GM12878 (cell line): ENCODE measurements at regions not wholly inside any gene's neighbourhood (a gene's known extent, or its start where the extent isn't known, plus 50 kb on each side); places are given as distances from the start of the nearest gene placed in this dataset.

ENCODE experiments used
- ATAC-seq: fragments of 200-7000 bp; cut with Tn5 transposase; 3 replicates; pipeline ENCODE4 v1.9.1; 2020; ENCODE audit warnings: mild to moderate bottlenecking, moderate library complexity
- BruUV-seq: library from RNA; stranded (reverse); fragments of 400-500 nt; replicated peaks from 2 replicates; lab custom pipeline; 2021; lab: Mats Ljungman, UMichigan
- CTCF ChIA-PET: fragments of 300-600 bp; sonication (Branson Sonifier 250); formaldehyde crosslinking; extraction: SDS; loops from one replicate; lab custom pipeline; 2021; ENCODE audit warnings: inconsistent platforms; lab: Yijun Ruan, JAX
- POLR2A ChIA-PET: fragments of 350-600 bp; formaldehyde crosslinking; extraction: SDS; loops from one replicate; lab custom pipeline; 2021; ENCODE audit warnings: inconsistent platforms; lab: Charles Lee
- RAD21 ChIA-PET: fragments of 300-600 bp; sonication (Branson Sonifier 250); formaldehyde crosslinking; loops from one replicate; lab custom pipeline; 2023; ENCODE audit warnings: antibody characterized with exemption; ENCODE audit not compliant: unreplicated experiment; lab: Charles Lee
- SMC1A ChIA-PET: fragments of 300-600 bp; sonication (Branson Sonifier 250); formaldehyde crosslinking; loops from one replicate; lab custom pipeline; 2023; ENCODE audit not compliant: unreplicated experiment, uncharacterized antibody; lab: Charles Lee
- DNase-seq: peaks from one replicate; pipeline ENCODE4 v3.0.0-alpha.2; 2011; ENCODE audit warnings: low read depth, low spot score
- FAIRE-seq: peaks from 3 replicates; lab custom pipeline; 2011; peaks lifted over from hg19 to GRCh38; lab: Jason Lieb, UNC
- H2AFZ ChIP-seq: 2 replicates; pipeline ENCODE4 v1.6.0; 2011; ENCODE audit warnings: low read depth, low read length, control low read depth; ENCODE audit not compliant: control insufficient read depth
- H3K27ac ChIP-seq: 2 replicates; pipeline ENCODE4 v1.5.1; 2011; ENCODE audit warnings: control low read depth; ENCODE audit not compliant: control insufficient read depth, insufficient read depth
- H3K27me3 ChIP-seq, 2 experiments: replicated peaks in 1 of 2; 2 replicates each; pipeline versions ENCODE4 v1.6.0 to v1.6.1; 2011; ENCODE audit warnings: low read length in 1 of 2; ENCODE audit not compliant: control insufficient read depth in 2 of 2, insufficient read depth in 2 of 2
- H3K36me3 ChIP-seq, 2 experiments: 2 replicates each; pipeline ENCODE4 v1.5.1; 2011; ENCODE audit warnings: low read length in 1 of 2; ENCODE audit not compliant: control insufficient read depth in 2 of 2, insufficient read depth in 2 of 2
- H3K4me1 ChIP-seq: 2 replicates; pipeline ENCODE4 v1.6.1; 2011; ENCODE audit warnings: mild to moderate bottlenecking, low read length, moderate library complexity, mixed read lengths; ENCODE audit not compliant: control insufficient read depth, insufficient read depth
- H3K4me2 ChIP-seq: 2 replicates; pipeline ENCODE4 v1.6.0; 2011; ENCODE audit warnings: control low read depth; ENCODE audit not compliant: control insufficient read depth, insufficient read depth
- H3K4me3 ChIP-seq: fragments of 200-600 bp; sonication (generic); 2 replicates; pipeline ENCODE4 v1.5.1; 2016
- H3K79me2 ChIP-seq: 2 replicates; pipeline ENCODE4 v1.6.0; 2011; ENCODE audit warnings: low read length; ENCODE audit not compliant: control insufficient read depth, insufficient read depth
- H3K9ac ChIP-seq: 2 replicates; pipeline ENCODE4 v1.8.0; 2011; ENCODE audit warnings: low read length, control low read depth, mixed read lengths; ENCODE audit not compliant: control insufficient read depth, insufficient read depth
- H3K9me3 ChIP-seq: replicated peaks from 3 replicates; pipeline ENCODE4 v1.5.1; 2011; ENCODE audit warnings: mild to moderate bottlenecking, low read length; ENCODE audit not compliant: control insufficient read depth, insufficient read depth
- H4K20me1 ChIP-seq: 2 replicates; pipeline ENCODE4 v1.6.0; 2011; ENCODE audit not compliant: control insufficient read depth, insufficient read depth
- BHLHE40 ChIP-seq, 2 experiments: fragments of 450-650 bp in 1 of 2; IDR thresholded peaks; 2 replicates each; pipeline ENCODE4 v1.6.1; 2011 to 2017; ENCODE audit warnings: low read depth in 2 of 2, borderline replicate concordance in 1 of 2, improper control_type of control experiment in 1 of 2, low read length in 1 of 2, mild to moderate bottlenecking in 1 of 2
- BRCA1 ChIP-seq: IDR thresholded peaks from 2 replicates; pipeline ENCODE4 v1.6.1; 2011; ENCODE audit warnings: low read depth, low read length, improper control_type of control experiment
- CBFB ChIP-seq: IDR thresholded peaks from 2 replicates; pipeline ENCODE4 v1.6.1; 2016; ENCODE audit warnings: antibody characterized with exemption, low read depth
- CHD1 ChIP-seq: IDR thresholded peaks from 2 replicates; pipeline ENCODE4 v1.6.1; 2012; ENCODE audit warnings: low read depth, low read length, improper control_type of control experiment
- EP300 ChIP-seq, 2 experiments: fragments of 150-350 bp in 1 of 2; IDR thresholded peaks; 2 replicates each; pipeline ENCODE4 v1.6.1; 2011 to 2012; ENCODE audit warnings: low read depth in 2 of 2, low read length in 2 of 2, borderline replicate concordance in 1 of 2, improper control_type of control experiment in 1 of 2, inconsistent platforms in 1 of 2; ENCODE audit not compliant: control insufficient read depth in 1 of 2
- JUND ChIP-seq: IDR thresholded peaks from 2 replicates; pipeline ENCODE4 v1.6.1; 2012; ENCODE audit warnings: low read depth, mild to moderate bottlenecking, low read length, improper control_type of control experiment, moderate library complexity
- MXI1 ChIP-seq: fragments of 150-350 bp; IDR thresholded peaks from 2 replicates; pipeline ENCODE4 v1.6.1; 2011; ENCODE audit warnings: low read depth, mild to moderate bottlenecking, inconsistent platforms, low read length, improper control_type of control experiment
- NFXL1 ChIP-seq: fragments of 450-650 bp; IDR thresholded peaks from 2 replicates; pipeline ENCODE4 v1.6.1; 2017; ENCODE audit warnings: antibody characterized with exemption, mild to moderate bottlenecking, borderline replicate concordance
- NFYB ChIP-seq: IDR thresholded peaks from 2 replicates; pipeline ENCODE4 v1.6.1; 2011; ENCODE audit warnings: low read depth, mild to moderate bottlenecking, low read length, improper control_type of control experiment, moderate library complexity; ENCODE audit not compliant: insufficient read depth
- NR2F1 ChIP-seq: fragments of 450-650 bp; conservative IDR thresholded peaks from 2 replicates; pipeline ENCODE4 v1.6.1; 2017; ENCODE audit warnings: mild to moderate bottlenecking
- PML ChIP-seq: IDR thresholded peaks from 2 replicates; pipeline ENCODE4 v1.6.1; 2012; ENCODE audit warnings: low read length, inconsistent platforms
- SMAD1 ChIP-seq: fragments of 450-650 bp; IDR thresholded peaks from 2 replicates; pipeline ENCODE4 v1.6.1; 2018; ENCODE audit warnings: mild to moderate bottlenecking, low read depth; ENCODE audit not compliant: partially characterized antibody
- TAF1 ChIP-seq: IDR thresholded peaks from 2 replicates; pipeline ENCODE4 v1.6.1; 2011; ENCODE audit warnings: mild to moderate bottlenecking, low read depth, low read length, borderline replicate concordance
- TBL1XR1 ChIP-seq: IDR thresholded peaks from 2 replicates; pipeline ENCODE4 v1.6.1; 2012; ENCODE audit warnings: low read depth, low read length, improper control_type of control experiment
- WGBS: methylation state at CpG from one replicate; pipeline ENCODE4 v1.1.6; 2016; ENCODE audit warnings: low lambda C conversion rate; ENCODE audit not compliant: insufficient replicate concordance, insufficient coverage; ENCODE audit errors: missing lambda C conversion rate; 5-methylcytosine and 5-hydroxymethylcytosine counted together
- in situ Hi-C: fragments of 300-500 bp; cut with MboI; formaldehyde crosslinking; loops from 9 replicates; pipeline ENCODE4 v1.14.3; 2018; ENCODE audit warnings: mixed read lengths
- intact Hi-C: fragments of 100-400 bp; cut with micrococcal nuclease; formaldehyde crosslinking; loops from one replicate; pipeline ENCODE4 v1.14.2; 2022; ENCODE audit not compliant: unreplicated experiment
- TF ChIP-seq, protein P1 (sequence below): fragments of 450-650 bp; formaldehyde crosslinking; IDR thresholded peaks from 2 replicates; pipeline ENCODE4 v1.4.0; 2020; ENCODE audit warnings: mild to moderate bottlenecking, moderate library complexity
- TF ChIP-seq, protein P2 (sequence below): fragments of 450-650 bp; formaldehyde crosslinking; IDR thresholded peaks from 2 replicates; pipeline ENCODE4 v1.5.0; 2022; ENCODE audit warnings: mild to moderate bottlenecking, missing genetic modification characterization

GRCh38 chr14:106500571-106500970 is 974.2 kb downstream of the TMEM121 start:
- RAD21 ChIA-PET, result no interaction called here
- Histone ChIP-seq H4K20me1 (no peaks in the 10 kb centered on the region), H3K4me2 (no peak overlapping the region), H3K27ac (no peak overlapping the region), H2AFZ (no peak overlapping the region), H3K36me3 (no peaks in the 10 kb centered on the region), H3K4me1 (no peaks in the 10 kb centered on the region), H3K9me3 (no peaks in the 10 kb centered on the region), H3K9ac (no peak overlapping the region), H3K79me2 (no peaks in the 10 kb centered on the region), H3K27me3 (peaks cover 0 to 5% of the 10 kb centered on the region in 2 experiments; a peak in 2 of 4 replicates), H3K4me3 (no peak overlapping the region)
- BruUV-seq, result no TSS peak
- no peak for TF ChIP-seq EP300 (IDR thresholded peaks at IDR 0.05; ENCODE audit: borderline replicate concordance in 1 of 2, control insufficient read depth in 1 of 2, low read depth in 2 of 2, low read length in 2 of 2)
- TF ChIP-seq NFYB, result no peak
- no peak for TF ChIP-seq MXI1
- TF ChIP-seq, protein P1, sequence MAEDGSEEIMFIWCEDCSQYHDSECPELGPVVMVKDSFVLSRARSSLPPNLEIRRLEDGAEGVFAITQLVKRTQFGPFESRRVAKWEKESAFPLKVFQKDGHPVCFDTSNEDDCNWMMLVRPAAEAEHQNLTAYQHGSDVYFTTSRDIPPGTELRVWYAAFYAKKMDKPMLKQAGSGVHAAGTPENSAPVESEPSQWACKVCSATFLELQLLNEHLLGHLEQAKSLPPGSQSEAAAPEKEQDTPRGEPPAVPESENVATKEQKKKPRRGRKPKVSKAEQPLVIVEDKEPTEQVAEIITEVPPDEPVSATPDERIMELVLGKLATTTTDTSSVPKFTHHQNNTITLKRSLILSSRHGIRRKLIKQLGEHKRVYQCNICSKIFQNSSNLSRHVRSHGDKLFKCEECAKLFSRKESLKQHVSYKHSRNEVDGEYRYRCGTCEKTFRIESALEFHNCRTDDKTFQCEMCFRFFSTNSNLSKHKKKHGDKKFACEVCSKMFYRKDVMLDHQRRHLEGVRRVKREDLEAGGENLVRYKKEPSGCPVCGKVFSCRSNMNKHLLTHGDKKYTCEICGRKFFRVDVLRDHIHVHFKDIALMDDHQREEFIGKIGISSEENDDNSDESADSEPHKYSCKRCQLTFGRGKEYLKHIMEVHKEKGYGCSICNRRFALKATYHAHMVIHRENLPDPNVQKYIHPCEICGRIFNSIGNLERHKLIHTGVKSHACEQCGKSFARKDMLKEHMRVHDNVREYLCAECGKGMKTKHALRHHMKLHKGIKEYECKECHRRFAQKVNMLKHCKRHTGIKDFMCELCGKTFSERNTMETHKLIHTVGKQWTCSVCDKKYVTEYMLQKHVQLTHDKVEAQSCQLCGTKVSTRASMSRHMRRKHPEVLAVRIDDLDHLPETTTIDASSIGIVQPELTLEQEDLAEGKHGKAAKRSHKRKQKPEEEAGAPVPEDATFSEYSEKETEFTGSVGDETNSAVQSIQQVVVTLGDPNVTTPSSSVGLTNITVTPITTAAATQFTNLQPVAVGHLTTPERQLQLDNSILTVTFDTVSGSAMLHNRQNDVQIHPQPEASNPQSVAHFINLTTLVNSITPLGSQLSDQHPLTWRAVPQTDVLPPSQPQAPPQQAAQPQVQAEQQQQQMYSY (CRISPR knock-in tag), result no peak
- TF ChIP-seq CHD1, result no peak
- no peak for TF ChIP-seq PML
- no peak for TF ChIP-seq BHLHE40 (IDR thresholded peaks at IDR 0.05; ENCODE audit: borderline replicate concordance in 1 of 2, low read depth in 2 of 2, low read length in 1 of 2)
- no peak for TF ChIP-seq NFXL1
- TF ChIP-seq NR2F1, result no peak
- no peak for TF ChIP-seq BRCA1
- TF ChIP-seq SMAD1, result no peak
- no peak for TF ChIP-seq JUND
- TF ChIP-seq, protein P2, sequence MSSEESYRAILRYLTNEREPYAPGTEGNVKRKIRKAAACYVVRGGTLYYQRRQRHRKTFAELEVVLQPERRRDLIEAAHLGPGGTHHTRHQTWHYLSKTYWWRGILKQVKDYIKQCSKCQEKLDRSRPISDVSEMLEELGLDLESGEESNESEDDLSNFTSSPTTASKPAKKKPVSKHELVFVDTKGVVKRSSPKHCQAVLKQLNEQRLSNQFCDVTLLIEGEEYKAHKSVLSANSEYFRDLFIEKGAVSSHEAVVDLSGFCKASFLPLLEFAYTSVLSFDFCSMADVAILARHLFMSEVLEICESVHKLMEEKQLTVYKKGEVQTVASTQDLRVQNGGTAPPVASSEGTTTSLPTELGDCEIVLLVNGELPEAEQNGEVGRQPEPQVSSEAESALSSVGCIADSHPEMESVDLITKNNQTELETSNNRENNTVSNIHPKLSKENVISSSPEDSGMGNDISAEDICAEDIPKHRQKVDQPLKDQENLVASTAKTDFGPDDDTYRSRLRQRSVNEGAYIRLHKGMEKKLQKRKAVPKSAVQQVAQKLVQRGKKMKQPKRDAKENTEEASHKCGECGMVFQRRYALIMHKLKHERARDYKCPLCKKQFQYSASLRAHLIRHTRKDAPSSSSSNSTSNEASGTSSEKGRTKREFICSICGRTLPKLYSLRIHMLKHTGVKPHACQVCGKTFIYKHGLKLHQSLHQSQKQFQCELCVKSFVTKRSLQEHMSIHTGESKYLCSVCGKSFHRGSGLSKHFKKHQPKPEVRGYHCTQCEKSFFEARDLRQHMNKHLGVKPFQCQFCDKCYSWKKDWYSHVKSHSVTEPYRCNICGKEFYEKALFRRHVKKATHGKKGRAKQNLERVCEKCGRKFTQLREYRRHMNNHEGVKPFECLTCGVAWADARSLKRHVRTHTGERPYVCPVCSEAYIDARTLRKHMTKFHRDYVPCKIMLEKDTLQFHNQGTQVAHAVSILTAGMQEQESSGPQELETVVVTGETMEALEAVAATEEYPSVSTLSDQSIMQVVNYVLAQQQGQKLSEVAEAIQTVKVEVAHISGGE (CRISPR knock-in tag), result no peak
- no peak for TF ChIP-seq TBL1XR1
- no peak for TF ChIP-seq CBFB
- TF ChIP-seq TAF1, result no peak
- intact Hi-C loops, result no loop called here
- CTCF ChIA-PET, result interaction anchor here (0.6 to 3.1 kb wide), 9 partner anchors 9 to 175 kb away, joined by 3 to 22 read pairs (median 3); no protein-coding TSS in a partner anchor
- no peak for ATAC-seq
- SMC1A ChIA-PET, result interaction anchor here (0.9 to 1.3 kb wide), 2 partner anchors 11 to 31 kb away, joined by 3 to 7 read pairs; no protein-coding TSS in a partner anchor
- in situ Hi-C loops, result no loop called here
- POLR2A ChIA-PET, result interaction anchor here (0.7 kb wide), 1 partner anchor 9 kb away, joined by 4 read pairs; no protein-coding TSS in a partner anchor
- 0% methylated on average over 1 of the region's 1 CpG for WGBS
- FAIRE-seq, result no peak
- no peak for DNase-seq
